SK-N-SH (cell line): ENCODE measurements at regions not wholly inside any gene's neighbourhood (a gene's known extent, or its start where the extent isn't known, plus 50 kb on each side); places are given as distances from the start of the nearest gene placed in this dataset.

Experiments used
- CTCF ChIA-PET: fragments of 300-600, 350-600 bp; formaldehyde crosslinking; extraction: SDS; loops from one replicate; lab custom pipeline; 2021; lab: Yijun Ruan, JAX
- POLR2A ChIA-PET: fragments of 350-600 bp; sonication (Branson Sonifier 250); formaldehyde crosslinking; extraction: SDS; loops from one replicate; lab custom pipeline; 2020; ENCODE audit warnings: antibody characterized with exemption, inconsistent platforms; lab: Yijun Ruan, JAX
- DNase-seq: peaks from one replicate; pipeline ENCODE4 v3.0.0; 2012
- H2AFZ ChIP-seq: fragments of 200-600 bp; sonication (generic); 2 replicates; pipeline ENCODE4 v1.8.1; 2016; ENCODE audit warnings: antibody characterized with exemption, mild to moderate bottlenecking, low read depth
- H3F3A ChIP-seq: fragments of 200-600 bp; sonication (generic); replicated peaks from 2 replicates; pipeline ENCODE3; 2016; ENCODE audit warnings: antibody characterized with exemption, mild to moderate bottlenecking; ENCODE audit not compliant: insufficient read depth
- H3K27ac ChIP-seq, 2 experiments: fragments of 200-500 bp in 1 of 2; fragments of 200-600 bp in 1 of 2; sonication (Bioruptor generic) in 1 of 2; sonication (generic), shearing (Covaris generic) in 1 of 2; 2 replicates each; pipeline versions ENCODE4 v1.5.1 to v1.6.1; 2014 to 2016; ENCODE audit warnings: low read depth in 2 of 2, inconsistent platforms in 1 of 2, low read length in 1 of 2, mild to moderate bottlenecking in 1 of 2, mixed read lengths in 1 of 2
- H3K27me3 ChIP-seq: fragments of 200-600 bp; sonication (generic), shearing (Covaris generic); 2 replicates; pipeline ENCODE4 v1.6.1; 2016; ENCODE audit warnings: mixed run types; ENCODE audit not compliant: insufficient read depth
- H3K36me3 ChIP-seq, 2 experiments: fragments of 200-500 bp in 1 of 2; fragments of 200-600 bp in 1 of 2; sonication (Bioruptor generic) in 1 of 2; sonication (generic) in 1 of 2; replicated peaks in 1 of 2; 2 replicates each; pipeline versions ENCODE3 to v1.5.1; 2014 to 2016; ENCODE audit warnings: low read length in 1 of 2, mild to moderate bottlenecking in 1 of 2; ENCODE audit not compliant: insufficient read depth in 2 of 2, control insufficient read depth in 1 of 2
- H3K4me1 ChIP-seq, 2 experiments: fragments of 200-500 bp in 1 of 2; fragments of 200-600 bp in 1 of 2; sonication (Bioruptor generic) in 1 of 2; sonication (generic), shearing (Covaris generic) in 1 of 2; 2 replicates each; pipeline versions ENCODE4 v1.5.1 to v1.6.1; 2014 to 2016; ENCODE audit warnings: low read depth in 1 of 2, low read length in 1 of 2, mixed run types in 1 of 2; ENCODE audit not compliant: insufficient read depth in 2 of 2, control insufficient read depth in 1 of 2
- H3K4me2 ChIP-seq: fragments of 200-600 bp; sonication (generic), shearing (Covaris generic); 2 replicates; pipeline ENCODE4 v1.6.1; 2017; ENCODE audit warnings: mixed run types
- H3K4me3 ChIP-seq, 2 experiments: fragments of 200-500 bp in 1 of 2; fragments of 200-600 bp in 1 of 2; sonication (Bioruptor generic) in 1 of 2; sonication (generic), shearing (Covaris generic) in 1 of 2; 2 replicates each; pipeline versions ENCODE4 v1.5.1 to v1.8.1; 2014 to 2016; ENCODE audit warnings: low read depth in 2 of 2, inconsistent platforms in 1 of 2, low read length in 1 of 2, mild to moderate bottlenecking in 1 of 2, mixed read lengths in 1 of 2, moderate library complexity in 1 of 2
- H3K79me2 ChIP-seq: fragments of 200-600 bp; sonication (generic); 2 replicates; pipeline ENCODE4 v1.8.1; 2017; ENCODE audit warnings: mild to moderate bottlenecking; ENCODE audit not compliant: insufficient read depth
- H3K9ac ChIP-seq: fragments of 200-600 bp; sonication (generic); 2 replicates; pipeline ENCODE4 v1.6.1; 2017; ENCODE audit warnings: mixed run types
- H3K9me2 ChIP-seq: fragments of 200-600 bp; sonication (generic); 2 replicates; pipeline ENCODE4 v1.6.1; 2017; ENCODE audit warnings: mixed run types
- H3K9me3 ChIP-seq: fragments of 200-600 bp; sonication (generic); 2 replicates; pipeline ENCODE4 v1.6.1; 2017; ENCODE audit warnings: mixed run types, mild to moderate bottlenecking, moderate library complexity
- H4K20me1 ChIP-seq: fragments of 200-600 bp; sonication (generic); 2 replicates; pipeline ENCODE4 v1.6.1; 2017; ENCODE audit warnings: mild to moderate bottlenecking, mixed run types; ENCODE audit not compliant: insufficient read depth
- EP300 ChIP-seq, 2 experiments: IDR thresholded peaks; 2 replicates each; pipeline versions ENCODE4 v1.4.0 to v1.6.1; 2012; ENCODE audit warnings: borderline replicate concordance in 1 of 2, low read depth in 1 of 2, low read length in 1 of 2
- FOSL2 ChIP-seq: IDR thresholded peaks from 2 replicates; pipeline ENCODE4 v1.4.0; 2012; ENCODE audit warnings: low read depth, mild to moderate bottlenecking, moderate library complexity, borderline replicate concordance
- FOXJ3 ChIP-seq: sonication (generic); formaldehyde crosslinking; IDR thresholded peaks from 2 replicates; pipeline ENCODE4 v1.5.1; 2020; ENCODE audit warnings: mild to moderate bottlenecking, missing genetic modification reagents
- GABPA ChIP-seq: IDR thresholded peaks from 2 replicates; pipeline ENCODE4 v1.4.0; 2012; ENCODE audit warnings: low read depth, mild to moderate bottlenecking
- IRF3 ChIP-seq: fragments of 150-350 bp; IDR thresholded peaks from 2 replicates; pipeline ENCODE4 v1.6.1; 2016; ENCODE audit warnings: mild to moderate bottlenecking, low read depth, low read length
- MXI1 ChIP-seq: IDR thresholded peaks from 2 replicates; pipeline ENCODE4 v1.6.1; 2012; ENCODE audit warnings: mild to moderate bottlenecking, low read depth, low read length, improper control_type of control experiment
- NFIC ChIP-seq: IDR thresholded peaks from 2 replicates; pipeline ENCODE4 v1.4.0; 2012; ENCODE audit warnings: borderline replicate concordance
- NRF1 ChIP-seq: IDR thresholded peaks from 2 replicates; pipeline ENCODE4 v1.6.1; 2012; ENCODE audit warnings: low read depth, mild to moderate bottlenecking, low read length
- PBX3 ChIP-seq: IDR thresholded peaks from 2 replicates; pipeline ENCODE4; 2012
- POLR2AphosphoS5 ChIP-seq: IDR thresholded peaks from 2 replicates; pipeline ENCODE4 v1.6.1; 2012; ENCODE audit warnings: low read depth, low read length
- RAD21 ChIP-seq: IDR thresholded peaks from 2 replicates; pipeline ENCODE4 v1.6.1; 2012; ENCODE audit warnings: mild to moderate bottlenecking, low read length
- RCOR1 ChIP-seq: fragments of 150-350 bp; IDR thresholded peaks from 2 replicates; pipeline ENCODE4 v1.6.1; 2017; ENCODE audit warnings: antibody characterized with exemption, low read length
- REST ChIP-seq: IDR thresholded peaks from 2 replicates; pipeline ENCODE4 v1.6.1; 2012; ENCODE audit warnings: mild to moderate bottlenecking, low read depth, low read length, moderate library complexity
- RFX5 ChIP-seq: IDR thresholded peaks from 2 replicates; pipeline ENCODE4 v1.6.1; 2012; ENCODE audit warnings: mild to moderate bottlenecking, improper control_type of control experiment, low read length
- RXRA ChIP-seq: IDR thresholded peaks from 2 replicates; pipeline ENCODE4 v1.4.0; 2012; ENCODE audit warnings: low read depth, mild to moderate bottlenecking, borderline replicate concordance
- SIN3A ChIP-seq: IDR thresholded peaks from 2 replicates; pipeline ENCODE4 v1.6.1; 2012; ENCODE audit warnings: low read depth, mild to moderate bottlenecking, low read length, moderate library complexity, borderline replicate concordance
- SMC3 ChIP-seq: IDR thresholded peaks from 2 replicates; pipeline ENCODE4 v1.6.1; 2012; ENCODE audit warnings: low read depth, low read length, improper control_type of control experiment
- TAF1 ChIP-seq: IDR thresholded peaks from 2 replicates; pipeline ENCODE4 v1.6.1; 2012; ENCODE audit warnings: low read depth, mild to moderate bottlenecking, low read length, moderate library complexity, borderline replicate concordance
- USF1 ChIP-seq: IDR thresholded peaks from 2 replicates; pipeline ENCODE4 v1.4.0; 2012; ENCODE audit warnings: low read depth, borderline replicate concordance
- ZBTB33 ChIP-seq: IDR thresholded peaks from 2 replicates; pipeline ENCODE4 v1.4.0; 2012; ENCODE audit warnings: low read depth, borderline replicate concordance
- WGBS: methylation state at CpG from one replicate; pipeline ENCODE4 v1.1.6; 2017; ENCODE audit warnings: low lambda C conversion rate; 5-methylcytosine and 5-hydroxymethylcytosine counted together

GRCh38 chr14:83441801-83442200, 1908.1 kb upstream of the SEL1L start (continued):
- TF ChIP-seq RCOR1 (no peak), EP300 (IDR thresholded peaks at IDR 0.05; ENCODE audit: borderline replicate concordance in 1 of 2, low read depth in 1 of 2, low read length in 1 of 2) (no peak), NFIC (no peak), SIN3A (no peak), REST (no peak), USF1 (no peak), IRF3 (no peak)

GRCh38 chr14:83455561-83455960, 1921.9 kb upstream of the SEL1L start:
- WGBS = 21% methylated on average over 3 of the region's 3 CpGs
- no peak for TF ChIP-seq GABPA
- TF ChIP-seq NRF1 = no peak
- no peak for TF ChIP-seq FOSL2
- TF ChIP-seq SMC3 = no peak
- no peak for TF ChIP-seq EP300 (IDR thresholded peaks at IDR 0.05; ENCODE audit: borderline replicate concordance in 1 of 2, low read depth in 1 of 2, low read length in 1 of 2)
- TF ChIP-seq RAD21 = no peak
- TF ChIP-seq MXI1 = no peak
- no peak for TF ChIP-seq NFIC
- no peak for TF ChIP-seq PBX3
- TF ChIP-seq POLR2AphosphoS5 = no peak
- no peak for TF ChIP-seq TAF1
- TF ChIP-seq FOXJ3 (CRISPR knock-in tag) = no peak
- no peak for TF ChIP-seq ZBTB33
- no peak for TF ChIP-seq USF1
- no peak for TF ChIP-seq RXRA
- TF ChIP-seq RFX5 = no peak

More at GRCh38 chr14:83455561-83455960, 1921.9 kb upstream of the SEL1L start:
- Histone ChIP-seq H3K9me2 (no peaks in the 10 kb centered on the region), H3K4me2 (no peak overlapping the region), H3K9me3 (no peaks in the 10 kb centered on the region), H3K27ac (no peak overlapping the region), H3K36me3 (no peaks in the 10 kb centered on the region), H3K4me3 (no peak overlapping the region), H3K4me1 (no peaks in the 10 kb centered on the region), H4K20me1 (no peaks in the 10 kb centered on the region), H2AFZ (no peak overlapping the region), H3K79me2 (no peaks in the 10 kb centered on the region), H3K9ac (no peak overlapping the region), H3F3A (no peaks in the 10 kb centered on the region), H3K27me3 (no peaks in the 10 kb centered on the region)
- CTCF ChIA-PET = interaction anchor here (0.7 kb wide), 1 partner anchor 9 kb away, joined by 3 read pairs; no protein-coding TSS in a partner anchor
- POLR2A ChIA-PET = no interaction called here
- no peak for DNase-seq
